OCI-LY3 (cell line): ENCODE measurements at regions not wholly inside any gene's neighbourhood (a gene's known extent, or its start where the extent isn't known, plus 50 kb on each side); places are given as distances from the start of the nearest gene placed in this dataset.

Source experiments
- H2AFZ ChIP-seq: fragments of 200-600, 300-600 bp; shearing (Covaris generic); 2 replicates; pipeline ENCODE4 v1.6.0; 2014; ENCODE audit warnings: antibody characterized with exemption, low read depth, low read length
- H3K27ac ChIP-seq: fragments of 200-600, 300-600 bp; sonication (generic); 2 replicates; pipeline ENCODE4 v1.5.1; 2014; ENCODE audit warnings: mild to moderate bottlenecking, low read length, moderate library complexity, mixed read lengths
- H3K27me3 ChIP-seq: fragments of 200-600, 300-600 bp; sonication (generic); 2 replicates; pipeline ENCODE4 v1.6.1; 2014; ENCODE audit warnings: low read depth, low read length, mixed read lengths
- H3K36me3 ChIP-seq: fragments of 200-600, 300-600 bp; sonication (generic); replicated peaks from 2 replicates; pipeline ENCODE3; 2014; ENCODE audit warnings: low read depth, low read length, mixed read lengths
- H3K4me1 ChIP-seq: fragments of 300-600, 200-600 bp; sonication (generic); 2 replicates; pipeline ENCODE4 v1.6.1; 2014; ENCODE audit warnings: low read length, mixed read lengths
- H3K4me2 ChIP-seq: fragments of 200-600, 300-600 bp; sonication (generic); 2 replicates; pipeline ENCODE4 v1.6.1; 2014; ENCODE audit warnings: low read length, mixed read lengths
- H3K4me3 ChIP-seq: fragments of 300-600, 200-600 bp; sonication (generic); 2 replicates; pipeline ENCODE4 v1.5.1; 2014; ENCODE audit warnings: antibody characterized with exemption, mild to moderate bottlenecking, low read length, moderate library complexity
- H3K79me2 ChIP-seq: fragments of 300-600, 200-600 bp; shearing (Covaris generic); 2 replicates; pipeline ENCODE4 v1.6.1; 2014; ENCODE audit warnings: mild to moderate bottlenecking, low read length, mixed read lengths
- H3K9ac ChIP-seq: fragments of 300-600, 200-600 bp; shearing (Covaris generic); 2 replicates; pipeline ENCODE4 v1.6.0; 2014; ENCODE audit warnings: mild to moderate bottlenecking, low read length, moderate library complexity
- H3K9me3 ChIP-seq: fragments of 200-600, 300-600 bp; shearing (Covaris generic); 2 replicates; pipeline ENCODE4 v1.6.1; 2014; ENCODE audit warnings: low read length, mixed read lengths; ENCODE audit not compliant: insufficient read depth
- H4K20me1 ChIP-seq: fragments of 200-600, 300-600 bp; sonication (generic); 2 replicates; pipeline ENCODE4 v1.6.1; 2016; ENCODE audit warnings: low read length, mixed read lengths; ENCODE audit not compliant: insufficient read depth
- CTCF ChIP-seq: fragments of 200-600, 300-600 bp; sonication (generic); IDR thresholded peaks from 2 replicates; pipeline ENCODE4 v1.5.1; 2014; ENCODE audit warnings: antibody characterized with exemption, low read length, low read depth
- EZH2phosphoT487 ChIP-seq: fragments of 200-600 bp; shearing (Covaris generic); IDR thresholded peaks from 2 replicates; pipeline ENCODE4 v1.6.1; 2018; ENCODE audit warnings: antibody characterized with exemption, mixed run types, low read depth

GRCh38 chr2:221318376-221319130 is 253.6 kb downstream of the EPHA4 start:
- Histone ChIP-seq H3K9ac (no peak overlapping the region), H3K27me3 (no peaks in the 10 kb centered on the region), H3K4me3 (no peak overlapping the region), H3K4me2 (no peak overlapping the region), H3K4me1 (peaks cover 4% of the 10 kb centered on the region), H2AFZ (no peak overlapping the region), H3K9me3 (no peaks in the 10 kb centered on the region), H3K36me3 (no peaks in the 10 kb centered on the region), H3K79me2 (no peaks in the 10 kb centered on the region), H3K27ac (no peak overlapping the region), H4K20me1 (no peaks in the 10 kb centered on the region)
- TF ChIP-seq CTCF, result no peak

GRCh38 chr2:221322741-221323140 is 249.4 kb downstream of the EPHA4 start:
- no peak overlapping the region for H2AFZ ChIP-seq

GRCh38 chr2:221323513-221323912 is 248.6 kb downstream of the EPHA4 start:
- H2AFZ ChIP-seq, result no peak overlapping the region
- TF ChIP-seq CTCF (no peak), EZH2phosphoT487 (no peak)
- H3K27ac ChIP-seq, result no peak overlapping the region

More at GRCh38 chr2:221322741-221323140, 249.4 kb downstream of the EPHA4 start:
- TF ChIP-seq EZH2phosphoT487 (no peak), CTCF (no peak)
- no peak overlapping the region for H3K27ac ChIP-seq
- no peak overlapping the region for H3K4me3 ChIP-seq
- H3K9ac ChIP-seq, result no peak overlapping the region
- no peaks in the 10 kb centered on the region for H3K9me3 ChIP-seq
- H3K36me3 ChIP-seq, result no peaks in the 10 kb centered on the region
- H3K4me2 ChIP-seq, result no peak overlapping the region
- no peaks in the 10 kb centered on the region for H4K20me1 ChIP-seq
- no peaks in the 10 kb centered on the region for H3K79me2 ChIP-seq
- H3K27me3 ChIP-seq, result no peaks in the 10 kb centered on the region
- H3K4me1 ChIP-seq, result peaks cover 6% of the 10 kb centered on the region

DNA sequence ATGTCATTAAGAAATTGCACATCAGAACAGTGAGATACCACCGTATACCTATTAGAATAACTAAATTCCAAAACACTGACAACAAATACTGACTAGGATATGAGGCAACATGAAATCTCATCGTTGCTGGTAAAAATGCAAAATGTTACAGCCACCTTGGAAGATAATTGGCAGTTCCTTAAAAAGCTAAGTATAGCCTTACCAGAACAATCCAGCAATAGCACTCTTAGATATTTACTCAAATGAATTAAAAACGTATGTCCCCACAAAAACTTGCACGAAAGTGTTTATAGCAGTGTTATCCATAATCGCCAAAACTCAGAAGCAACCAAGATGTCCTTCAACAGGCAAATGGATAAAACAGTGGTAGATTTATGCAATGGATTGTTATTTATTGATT is 241.7 kb downstream of the EPHA4 start:
- Histone ChIP-seq H3K9me3 (no peaks in the 10 kb centered on the region), H2AFZ (no peak overlapping the region), H3K27ac (no peak overlapping the region), H3K36me3 (no peaks in the 10 kb centered on the region), H3K9ac (no peak overlapping the region), H3K4me1 (no peaks in the 10 kb centered on the region), H3K4me2 (no peak overlapping the region), H3K4me3 (no peak overlapping the region), H3K79me2 (no peaks in the 10 kb centered on the region), H3K27me3 (no peaks in the 10 kb centered on the region), H4K20me1 (no peaks in the 10 kb centered on the region)
- TF ChIP-seq EZH2phosphoT487 (no peak), CTCF (no peak)

More at GRCh38 chr2:221323513-221323912, 248.6 kb downstream of the EPHA4 start:
- Histone ChIP-seq H3K9me3 (no peaks in the 10 kb centered on the region), H3K79me2 (no peaks in the 10 kb centered on the region), H3K9ac (no peak overlapping the region), H3K4me1 (peaks cover 6% of the 10 kb centered on the region), H4K20me1 (no peaks in the 10 kb centered on the region), H3K4me3 (no peak overlapping the region), H3K27me3 (no peaks in the 10 kb centered on the region), H3K36me3 (no peaks in the 10 kb centered on the region), H3K4me2 (no peak overlapping the region)
